ENCODE measurements at regions not wholly inside any gene's neighbourhood (a gene's known extent, or its start where the extent isn't known, plus 50 kb on each side); places are given as distances from the start of the nearest gene placed in this dataset.

GRCh38 chr13:64810750-64811149, 2419.4 kb downstream of the PCDH9 start:
- TF ChIP-seq PPARA (CRISPR knock-in tag; IDR thresholded peaks at IDR 0.05; ENCODE audit: borderline replicate concordance), result no peak
- no peak for TF ChIP-seq ZFP30 (CRISPR knock-in tag; IDR thresholded peaks at IDR 0.05)
- TF ChIP-seq TOX (CRISPR knock-in tag; IDR thresholded peaks at IDR 0.05; ENCODE audit: borderline replicate concordance), result no peak
- no peak for TF ChIP-seq ZFP3 (CRISPR knock-in tag; IDR thresholded peaks at IDR 0.05)
- no peak for TF ChIP-seq PATZ1 (CRISPR knock-in tag; IDR thresholded peaks at IDR 0.05; ENCODE audit: borderline replicate concordance)
- TF ChIP-seq ZNF8 (CRISPR knock-in tag; IDR thresholded peaks at IDR 0.05), result no peak
- TF ChIP-seq OSR1 (CRISPR knock-in tag; IDR thresholded peaks at IDR 0.05), result no peak
- TF ChIP-seq ARNTL (CRISPR knock-in tag; IDR thresholded peaks at IDR 0.05; ENCODE audit: borderline replicate concordance, low read depth), result no peak
- TF ChIP-seq BACH2 (CRISPR knock-in tag; IDR thresholded peaks at IDR 0.05; ENCODE audit: borderline replicate concordance), result no peak
- no peak for TF ChIP-seq ZNF70 (CRISPR knock-in tag; IDR thresholded peaks at IDR 0.05)
- no peak for TF ChIP-seq CSDC2 (CRISPR knock-in tag; IDR thresholded peaks at IDR 0.05)
- no peak for TF ChIP-seq SNAI2 (CRISPR knock-in tag; IDR thresholded peaks at IDR 0.05)
- TF ChIP-seq ZC3H10 (CRISPR knock-in tag; IDR thresholded peaks at IDR 0.05), result no peak
